ENCODE measurements at regions not wholly inside any gene's neighbourhood (a gene's known extent, or its start where the extent isn't known, plus 50 kb on each side); places are given as distances from the start of the nearest gene placed in this dataset.

- no peaks in the 10 kb centered on the region for H3K23me2 ChIP-seq (ENCODE audit: insufficient read length, low read depth, low read length, poor library complexity, severe bottlenecking)
- no peak overlapping the region for H3T11ph ChIP-seq (ENCODE audit: low read length)
- no peak overlapping the region for H2BK5ac ChIP-seq (ENCODE audit: insufficient read length, low read length)
- no peaks in the 10 kb centered on the region for H3K4me1 ChIP-seq (ENCODE audit: insufficient read depth, low read length)
- Mint-ChIP-seq H3K27ac (peak overlapping the region in 2 of 3 experiments; percentile 26 to 70; a peak in 2 of 7 replicates), H3K4me1 (peaks cover 39 to 40% of the 10 kb centered on the region in 2 experiments), H3K4me3 (no peak overlapping the region), H3K36me3 (ENCODE audit: insufficient read depth in 1 of 3, low read depth in 3 of 3) (peaks cover 71 to 82% (median 75%) of the 10 kb centered on the region in 3 experiments), H3K9me3 (peaks cover 17 to 25% of the 10 kb centered on the region in 2 experiments; a peak in 4 of 5 replicates), H3K27me3 (ENCODE audit: low read depth) (0 out of 2 replicates have a peak, but pooled peaks cover 2% of the 10 kb centered on the region)
- no peak overlapping the region for H3K9ac ChIP-seq (ENCODE audit: extremely low read depth, insufficient read length, low read length)
- H3K56ac ChIP-seq (ENCODE audit: insufficient read length, low read depth, low read length) = no peak overlapping the region
- no peak overlapping the region for H2BK12ac ChIP-seq (ENCODE audit: insufficient read length, low read depth, low read length)
- H3K4me2 ChIP-seq (ENCODE audit: insufficient read depth, insufficient read length, low read length) = no peak overlapping the region
- no peak overlapping the region for H3K4ac ChIP-seq (ENCODE audit: low read depth, low read length)
- no peak overlapping the region for H2AK5ac ChIP-seq (ENCODE audit: insufficient read length, low read length)
- H3K9me3 ChIP-seq (ENCODE audit: control insufficient read depth, low read depth, low read length) = no peaks in the 10 kb centered on the region
- no peak overlapping the region for H3K23ac ChIP-seq (ENCODE audit: insufficient read length, low read depth, low read length)
- no peak overlapping the region for H4K5ac ChIP-seq (ENCODE audit: insufficient read length, low read depth, low read length)
- no peak for TF ChIP-seq CTCF (conservative IDR thresholded peaks at IDR 0.05)
- H2BK120ac ChIP-seq (ENCODE audit: low read depth, low read length, poor library complexity, severe bottlenecking) = no peak overlapping the region
- no peak overlapping the region for H2AFZ ChIP-seq (ENCODE audit: low read length)
- no peak overlapping the region for H3K27ac ChIP-seq (ENCODE audit: insufficient read length, low read depth, low read length)
- no CpG with 5 or more reads among the region's 4 CpGs for WGBS (ENCODE audit: extremely low coverage, insufficient read length, low lambda C conversion rate)
- H4K91ac ChIP-seq (ENCODE audit: insufficient read length, low read depth, low read length) = no peak overlapping the region
- no peak overlapping the region for H2BK20ac ChIP-seq (ENCODE audit: low read depth, low read length, poor library complexity, severe bottlenecking)
- H4K20me1 ChIP-seq (ENCODE audit: control insufficient read depth, insufficient read depth, insufficient read length) = no peaks in the 10 kb centered on the region
- H2BK15ac ChIP-seq (ENCODE audit: low read depth, low read length) = no peak overlapping the region
- H3K27me3 ChIP-seq (ENCODE audit: insufficient read depth, low read length) = no peaks in the 10 kb centered on the region
- peaks cover 9% of the 10 kb centered on the region; the same call in 1 of the 2 replicates for H3K79me2 ChIP-seq (ENCODE audit: insufficient read depth, low read length)
- H3K79me1 ChIP-seq (ENCODE audit: insufficient read depth, low read depth, low read length, poor library complexity, severe bottlenecking) = peaks cover 2% of the 10 kb centered on the region
- no peak overlapping the region for H3K18ac ChIP-seq (ENCODE audit: insufficient read length, low read depth, low read length)
- no peak overlapping the region for H3K14ac ChIP-seq (ENCODE audit: insufficient read depth, low read length)
- no peak for DNase-seq
- H4K8ac ChIP-seq (replicated peaks; ENCODE audit: insufficient read length, low read depth, low read length) = no peak overlapping the region
Measured at GRCh38 chr5:12659686-12660085, 755.4 kb upstream of the CTNND2 start.
